Tongue (tissue), 1 donor: ENCODE measurements at regions not wholly inside any gene's neighbourhood (a gene's known extent, or its start where the extent isn't known, plus 50 kb on each side); places are given as distances from the start of the nearest gene placed in this dataset.
A peak's percentile ranks its signal among the peaks of the same experiment; 100 is the strongest.
"Not testable (repeated sequence)": the region's sequence is repeated elsewhere in the genome, so short reads cannot be mapped to it uniquely, and the experiment has no call there.

Experiments used
- DNase-seq: peaks from one replicate; pipeline ENCODE4 v3.0.0-alpha.2; 2015

DNA sequence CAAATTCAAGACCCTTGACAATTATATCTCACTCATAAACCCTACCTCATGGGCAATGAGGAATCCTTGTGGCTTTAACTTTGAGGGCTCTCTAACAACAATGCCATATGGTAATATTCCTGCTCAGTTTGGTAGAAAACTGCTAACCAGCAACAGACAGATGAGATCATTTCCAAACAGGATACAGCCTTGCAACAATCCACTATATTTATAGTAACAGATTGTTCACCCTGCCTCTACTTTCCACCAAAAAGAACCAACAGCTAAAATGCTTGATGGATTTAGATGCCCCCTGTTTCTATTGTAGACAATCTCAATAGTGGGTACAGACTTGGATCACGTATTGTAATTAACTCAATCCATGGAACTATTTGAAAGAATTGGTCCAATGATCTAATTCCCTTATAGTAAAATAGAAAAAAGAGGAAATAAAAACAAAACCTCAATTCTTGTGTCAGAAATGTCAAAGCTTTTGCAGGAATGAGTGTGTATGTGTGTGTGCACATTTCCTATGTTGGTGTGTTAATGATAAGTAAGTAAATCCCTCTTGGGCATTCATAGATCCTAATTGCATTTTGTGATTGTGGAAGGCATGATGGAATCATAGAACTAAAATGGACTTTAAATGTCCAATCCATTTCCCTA is 100.0 kb upstream of the EDEM3 start:
- DNase-seq = no peak

DNA sequence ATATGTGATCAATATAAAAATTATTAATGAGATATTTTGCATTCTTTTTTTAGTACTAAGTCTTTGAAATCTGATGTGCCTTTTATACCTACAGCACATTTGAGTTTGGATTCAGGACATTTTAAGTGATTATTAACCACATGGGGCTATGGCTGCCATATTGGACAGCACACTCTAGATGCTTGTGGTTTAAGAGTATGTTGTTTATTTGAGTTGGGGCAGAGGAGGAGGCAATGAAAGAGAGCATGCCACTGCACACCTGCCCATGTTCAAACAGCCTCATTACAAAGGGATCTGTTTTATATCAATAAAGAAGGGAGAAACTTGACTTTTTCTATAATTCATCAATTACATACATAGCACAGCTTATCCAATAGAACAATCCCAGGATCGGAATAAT is 99.4 kb upstream of the EDEM3 start:
- no peak for DNase-seq

DNA sequence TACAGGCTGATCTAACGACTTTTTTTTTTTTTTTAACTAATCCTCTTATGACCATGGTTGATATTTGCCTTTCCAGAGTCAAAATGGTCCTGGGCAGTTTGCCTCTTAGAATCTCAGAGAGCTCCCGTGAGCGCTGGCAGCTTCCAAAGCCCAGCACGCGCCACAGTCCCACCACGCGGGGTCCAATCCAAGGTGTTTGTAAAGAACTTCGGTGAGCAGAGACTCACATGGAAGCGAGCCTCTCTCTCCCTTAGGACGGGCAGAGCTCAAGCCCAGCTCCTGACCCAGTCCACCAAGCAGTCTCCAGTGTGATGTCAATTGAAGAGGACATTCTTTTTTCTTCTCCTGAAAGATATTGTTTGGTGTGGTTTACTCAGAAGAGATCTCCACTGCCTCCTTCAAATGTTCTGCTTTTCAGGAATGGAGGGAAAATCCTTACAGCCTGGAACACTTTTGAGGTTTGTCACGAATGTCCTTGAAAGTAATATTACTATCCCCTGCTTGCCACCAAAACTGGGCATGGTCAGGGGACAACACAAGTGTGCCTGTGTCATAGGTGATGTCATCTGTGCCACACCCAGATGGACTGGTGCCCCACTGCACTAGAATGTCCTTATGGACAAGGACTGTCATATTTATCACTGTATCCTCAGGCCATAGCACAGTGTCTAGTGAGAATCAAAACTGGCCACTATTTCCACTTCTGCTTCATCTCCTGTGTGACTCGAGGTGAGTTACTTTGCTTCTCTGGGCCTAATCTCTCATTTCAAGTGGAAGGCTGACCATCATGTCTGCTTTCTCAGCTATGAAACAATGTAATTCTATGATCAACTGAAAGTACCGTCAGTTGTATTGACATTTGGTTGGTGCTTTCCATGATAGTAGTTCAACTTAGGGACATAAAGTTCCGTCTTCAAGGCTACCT is 97.4 kb upstream of the EDEM3 start:
- DNase-seq = no peak

- no peak for DNase-seq
These were observed 89.3 kb upstream of the EDEM3 start for GRCh38 chr1:184843732-184844495.

DNA sequence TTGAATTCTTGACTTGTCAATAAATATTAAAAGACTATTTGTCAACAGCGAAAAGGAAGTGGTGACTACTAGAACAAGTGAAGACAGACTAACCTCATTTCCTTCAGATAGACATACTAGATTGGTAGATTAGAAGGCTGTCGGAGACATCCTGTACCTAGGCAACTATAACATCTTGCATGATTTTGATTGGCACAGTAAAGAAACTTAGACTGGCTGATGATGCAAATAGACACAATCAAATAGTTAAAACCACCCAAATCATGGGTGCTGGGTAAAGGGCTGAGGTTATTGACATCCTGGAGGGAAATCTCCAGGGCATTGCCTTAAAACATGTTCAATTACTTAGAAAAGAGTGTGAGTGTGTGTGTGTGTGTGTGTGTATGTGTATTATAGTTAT is 85.9 kb upstream of the EDEM3 start:
- DNase-seq = no peak

- DNase-seq = peak; percentile 80
These were observed 83.9 kb upstream of the EDEM3 start for GRCh38 chr1:184838504-184838951.

GRCh38 chr1:184836934-184837895 is 82.6 kb upstream of the EDEM3 start:
- DNase-seq = peak; percentile 48

- peak; percentile 26 for DNase-seq
These were observed 81.5 kb upstream of the EDEM3 start for GRCh38 chr1:184836141-184836540.

- DNase-seq = not testable (repeated sequence)
These were observed 79.3 kb upstream of the EDEM3 start for GRCh38 chr1:184833994-184834393.

- no peak for DNase-seq
These were observed 77.9 kb upstream of the EDEM3 start for GRCh38 chr1:184832517-184832916.

GRCh38 chr1:184829496-184829895 is 74.8 kb upstream of the EDEM3 start:
- DNase-seq = not testable (repeated sequence)

DNA sequence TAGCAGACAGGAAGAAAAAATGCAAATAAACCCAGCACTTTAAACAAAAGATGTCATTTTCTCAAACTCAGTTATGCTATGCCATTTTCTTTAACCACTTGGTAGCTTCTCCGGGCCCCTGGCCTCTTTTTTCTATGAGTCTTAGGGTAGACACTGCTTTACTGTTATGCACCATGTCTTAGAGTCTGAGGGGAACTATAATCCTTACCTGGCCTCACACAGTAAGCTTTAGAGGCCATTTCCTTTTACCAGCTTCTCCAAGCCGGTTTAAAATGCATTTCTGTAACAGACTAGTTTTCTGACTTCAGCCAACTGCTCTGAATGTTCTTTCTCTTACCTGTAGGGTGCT is 73.7 kb upstream of the EDEM3 start:
- DNase-seq = no peak

- DNase-seq = peak; percentile 61
These were observed 73.1 kb upstream of the EDEM3 start for GRCh38 chr1:184827600-184828368.

DNA sequence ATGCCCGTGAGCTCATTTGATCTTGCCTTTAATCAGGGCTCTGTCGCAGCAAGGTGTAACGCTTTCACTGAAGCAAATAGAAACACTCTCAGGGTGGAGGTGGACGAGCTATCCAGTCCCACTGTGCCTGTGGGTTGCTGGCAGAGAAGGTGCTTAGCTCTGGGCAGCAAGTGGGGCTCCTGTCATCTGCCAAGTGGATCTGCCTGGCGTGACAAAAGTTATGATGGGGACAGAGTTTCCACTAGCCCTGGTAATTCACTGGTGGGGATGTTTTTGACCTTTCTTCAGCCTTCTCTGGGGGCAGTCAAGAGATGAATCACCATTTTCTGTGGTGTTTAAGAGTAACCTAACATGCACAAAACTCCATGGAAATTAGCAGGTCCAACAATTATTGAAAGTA is 71.3 kb upstream of the EDEM3 start:
- no peak for DNase-seq

- peak; percentile 27 for DNase-seq
These were observed 70.9 kb upstream of the EDEM3 start for GRCh38 chr1:184825571-184825970.

GRCh38 chr1:184824691-184825323 is 70.1 kb upstream of the EDEM3 start:
- no peak for DNase-seq

- DNase-seq = peak; percentile 75
These were observed 68.4 kb upstream of the EDEM3 start for GRCh38 chr1:184823080-184823479.

DNA sequence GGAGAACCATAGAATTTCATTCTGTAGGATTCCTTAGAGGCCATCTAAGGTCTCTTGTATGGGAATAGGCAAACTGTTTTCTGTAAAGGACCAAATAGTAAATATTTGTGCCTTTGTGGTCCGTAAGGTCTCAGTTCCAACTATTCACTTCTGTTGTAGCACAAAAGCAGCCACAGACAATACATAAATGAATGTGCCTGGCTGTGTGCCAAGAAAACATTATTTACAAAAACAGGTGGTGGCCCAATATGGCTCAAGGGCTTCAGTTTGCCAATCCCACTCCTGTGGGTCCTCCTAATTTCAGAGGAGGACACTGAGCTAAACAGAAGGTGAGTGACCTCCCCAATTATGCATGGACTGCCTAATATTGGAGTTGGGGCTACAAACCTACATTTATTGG is 67.6 kb upstream of the EDEM3 start:
- DNase-seq = peak; percentile 66

DNA sequence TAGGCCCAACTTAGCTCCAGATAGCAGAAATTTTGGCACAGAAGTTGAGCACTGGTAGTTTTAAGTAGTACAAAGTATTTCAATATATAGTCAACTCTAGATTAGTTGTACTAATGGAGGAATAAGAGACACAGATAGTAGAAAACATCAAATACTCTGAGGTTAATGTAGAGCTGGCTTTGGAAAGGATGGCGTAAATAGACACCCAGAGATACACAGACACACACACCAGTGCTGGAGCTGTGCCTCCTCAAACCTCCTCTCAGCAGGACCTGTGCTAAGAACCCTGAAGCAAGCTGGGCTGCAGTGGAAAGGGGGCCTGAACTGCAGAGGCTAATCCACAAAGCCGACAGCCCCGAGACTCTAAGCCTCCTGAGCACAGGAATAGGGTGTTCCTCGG is 67.0 kb upstream of the EDEM3 start:
- no peak for DNase-seq

DNA sequence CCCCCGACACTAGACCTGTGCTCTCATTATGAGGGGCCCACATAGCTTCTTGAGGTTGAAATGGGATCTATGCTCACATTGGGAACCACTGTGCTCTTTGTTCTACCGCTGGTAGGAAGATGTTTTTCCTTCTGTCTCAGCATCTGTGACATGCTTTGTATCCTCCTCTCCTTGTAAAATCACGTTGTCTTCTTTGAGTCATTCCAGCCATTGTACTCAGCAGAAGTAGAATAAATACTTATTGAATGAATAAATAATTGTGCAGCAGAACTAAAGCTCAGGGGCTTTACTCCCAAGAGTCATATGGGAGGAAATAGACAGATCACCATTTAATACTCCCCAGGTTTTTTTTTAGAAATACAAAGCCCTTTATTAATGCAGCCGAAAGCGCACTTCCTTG is 66.3 kb upstream of the EDEM3 start:
- DNase-seq = no peak
